Bronchial epithelial cell (primary cell): ENCODE measurements at regions not wholly inside any gene's neighbourhood (a gene's known extent, or its start where the extent isn't known, plus 50 kb on each side); places are given as distances from the start of the nearest gene placed in this dataset.

Experiments used
- DNase-seq: peaks from one replicate; pipeline ENCODE4 v3.0.0-alpha.2; 2010; ENCODE audit warnings: low read depth
- FAIRE-seq: peaks from 2 replicates; lab custom pipeline; 2011; peaks lifted over from hg19 to GRCh38; lab: Jason Lieb, UNC
- H3K27me3 ChIP-seq: 2 replicates; pipeline ENCODE4 v1.5.1; 2011; ENCODE audit warnings: low read length; ENCODE audit not compliant: control insufficient read depth, insufficient read depth
- H3K36me3 ChIP-seq: 2 replicates; pipeline ENCODE4 v1.5.1; 2011; ENCODE audit warnings: low read length; ENCODE audit not compliant: control insufficient read depth, insufficient read depth
- H3K4me3 ChIP-seq: 2 replicates; pipeline ENCODE4 v1.5.1; 2011; ENCODE audit warnings: mild to moderate bottlenecking, low read depth, low read length, control low read depth
- TF ChIP-seq, protein P1 (sequence below): IDR thresholded peaks from 2 replicates; pipeline ENCODE4 v1.5.1; 2011; ENCODE audit warnings: mild to moderate bottlenecking, moderate library complexity, low read length, control low read depth, inconsistent platforms; ENCODE audit not compliant: insufficient read depth, severe bottlenecking

DNA sequence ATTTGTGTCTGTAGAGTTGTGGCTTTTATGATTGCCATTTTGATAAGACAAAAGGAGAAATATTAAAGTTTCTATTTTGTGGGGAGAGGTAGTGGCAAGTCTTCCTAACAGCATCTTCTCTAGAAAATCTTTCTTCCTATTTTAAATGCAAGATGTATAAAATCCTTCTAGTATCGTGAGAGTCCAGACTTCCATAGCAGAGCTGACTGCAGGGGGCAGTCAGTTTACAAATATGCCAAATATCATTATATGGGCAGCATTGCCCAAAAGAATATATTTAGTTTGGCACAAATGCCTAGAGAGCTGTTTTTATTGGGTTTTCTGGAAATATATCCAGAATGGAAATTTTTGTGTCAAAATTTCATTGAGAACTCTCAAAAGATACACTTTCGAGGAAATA is 82.1 kb upstream of the ALDH1A1 start:
- FAIRE-seq (no peak), DNase-seq (no peak)
- TF ChIP-seq, protein P1, sequence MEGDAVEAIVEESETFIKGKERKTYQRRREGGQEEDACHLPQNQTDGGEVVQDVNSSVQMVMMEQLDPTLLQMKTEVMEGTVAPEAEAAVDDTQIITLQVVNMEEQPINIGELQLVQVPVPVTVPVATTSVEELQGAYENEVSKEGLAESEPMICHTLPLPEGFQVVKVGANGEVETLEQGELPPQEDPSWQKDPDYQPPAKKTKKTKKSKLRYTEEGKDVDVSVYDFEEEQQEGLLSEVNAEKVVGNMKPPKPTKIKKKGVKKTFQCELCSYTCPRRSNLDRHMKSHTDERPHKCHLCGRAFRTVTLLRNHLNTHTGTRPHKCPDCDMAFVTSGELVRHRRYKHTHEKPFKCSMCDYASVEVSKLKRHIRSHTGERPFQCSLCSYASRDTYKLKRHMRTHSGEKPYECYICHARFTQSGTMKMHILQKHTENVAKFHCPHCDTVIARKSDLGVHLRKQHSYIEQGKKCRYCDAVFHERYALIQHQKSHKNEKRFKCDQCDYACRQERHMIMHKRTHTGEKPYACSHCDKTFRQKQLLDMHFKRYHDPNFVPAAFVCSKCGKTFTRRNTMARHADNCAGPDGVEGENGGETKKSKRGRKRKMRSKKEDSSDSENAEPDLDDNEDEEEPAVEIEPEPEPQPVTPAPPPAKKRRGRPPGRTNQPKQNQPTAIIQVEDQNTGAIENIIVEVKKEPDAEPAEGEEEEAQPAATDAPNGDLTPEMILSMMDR = no peak

DNA sequence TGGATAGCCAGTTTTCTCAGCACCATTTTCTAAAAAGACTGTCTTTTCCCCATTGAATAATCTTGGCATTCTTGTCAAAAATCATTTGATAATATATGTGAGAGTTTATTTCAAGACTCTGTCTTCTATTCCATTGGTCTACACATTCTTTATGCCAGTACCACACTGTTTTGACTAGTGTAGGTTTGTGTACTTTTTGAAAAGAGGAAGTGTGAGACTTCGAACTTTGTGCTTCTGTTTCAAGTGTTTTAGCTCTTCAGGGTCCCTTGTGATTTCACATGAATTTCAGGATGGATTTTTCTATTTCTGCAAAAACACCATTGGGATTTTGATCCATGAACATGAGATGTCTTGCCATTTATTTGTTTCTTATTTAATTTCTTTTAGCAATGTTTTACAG is 78.5 kb upstream of the ALDH1A1 start:
- Histone ChIP-seq H3K4me3 (no peak overlapping the region), H3K36me3 (no peaks in the 10 kb centered on the region), H3K27me3 (no peaks in the 10 kb centered on the region)
- no peak for DNase-seq
- TF ChIP-seq, protein P1 = no peak
- no peak for FAIRE-seq

More for the DNA sequence above, 82.1 kb upstream of the ALDH1A1 start:
- no peak overlapping the region for H3K4me3 ChIP-seq
- no peaks in the 10 kb centered on the region for H3K36me3 ChIP-seq
- H3K27me3 ChIP-seq = no peaks in the 10 kb centered on the region

DNA sequence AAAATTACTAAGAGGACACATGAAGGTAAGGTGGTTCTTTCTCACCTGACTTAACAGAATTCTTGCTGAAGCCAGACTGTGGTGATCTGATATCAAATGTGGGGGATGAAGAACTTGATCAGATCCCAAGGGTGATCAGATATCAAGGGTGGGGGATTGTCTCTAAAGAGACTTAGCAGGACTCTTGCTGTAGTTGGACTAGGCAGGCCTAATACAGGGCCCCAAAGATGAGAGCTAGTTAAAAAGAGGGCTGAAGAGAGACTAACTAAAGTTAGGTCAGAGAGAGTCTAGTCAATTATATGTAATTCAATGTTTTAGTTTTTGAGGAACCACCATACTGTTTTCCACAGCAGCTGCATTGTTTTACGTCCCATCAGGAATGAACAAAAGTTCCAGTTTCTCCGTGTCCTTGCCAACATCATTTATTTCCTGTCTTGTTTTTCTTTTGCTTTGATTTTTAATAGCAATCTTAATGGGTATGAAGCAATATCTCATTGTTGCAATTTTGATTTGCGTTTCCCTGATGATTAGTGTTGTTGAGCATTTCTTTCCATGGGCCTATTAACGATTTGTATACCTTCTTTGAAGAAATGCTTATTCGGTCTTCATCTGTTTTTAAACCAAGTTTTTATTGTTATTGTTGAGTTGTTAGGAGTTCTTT is 77.6 kb upstream of the ALDH1A1 start:
- TF ChIP-seq, protein P1 = no peak
- H3K36me3 ChIP-seq = no peaks in the 10 kb centered on the region
- DNase-seq (no peak), FAIRE-seq (no peak)
- H3K27me3 ChIP-seq = no peaks in the 10 kb centered on the region
- no peak overlapping the region for H3K4me3 ChIP-seq

DNA sequence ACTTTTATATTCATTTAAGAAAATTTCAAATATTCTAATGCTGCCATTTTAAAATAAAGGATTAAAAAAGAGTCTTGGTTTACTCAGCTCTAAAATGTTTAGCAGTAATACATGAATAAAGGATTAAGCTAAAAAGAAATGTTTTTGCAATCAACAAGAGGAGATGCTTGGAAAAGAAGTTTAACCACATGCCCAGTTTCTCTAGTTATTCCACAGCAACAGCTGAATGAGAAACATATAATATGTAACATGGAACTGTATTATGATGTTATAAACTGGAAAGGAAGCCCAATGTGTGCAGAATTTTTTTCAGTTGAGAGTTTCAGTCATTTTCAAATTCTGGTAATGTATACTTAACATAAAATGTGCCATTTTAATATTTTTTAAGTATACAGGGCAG is 76.5 kb upstream of the ALDH1A1 start:
- no peak for FAIRE-seq
- no peaks in the 10 kb centered on the region for H3K27me3 ChIP-seq

DNA sequence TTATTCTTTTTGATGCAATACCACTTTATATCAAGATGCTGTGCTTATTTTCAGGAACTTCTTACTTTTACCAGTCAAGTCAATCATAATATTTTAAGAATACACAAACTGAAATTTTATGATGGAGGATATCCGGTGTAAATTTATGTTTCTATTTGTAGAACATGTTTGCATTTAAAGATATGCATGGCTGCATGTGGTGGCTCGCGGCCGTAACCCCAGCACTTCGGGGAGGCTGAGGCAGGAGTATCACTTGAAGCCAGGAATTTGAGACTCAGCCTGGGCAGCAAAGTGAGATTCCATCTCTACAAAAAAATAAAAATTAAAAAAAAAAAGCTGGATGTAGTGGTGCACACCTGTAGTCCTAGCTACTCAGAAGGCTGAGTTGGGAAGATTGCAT is 73.5 kb upstream of the ALDH1A1 start:
- H3K36me3 ChIP-seq = no peaks in the 10 kb centered on the region
- FAIRE-seq (no peak), DNase-seq (no peak)
- no peaks in the 10 kb centered on the region for H3K27me3 ChIP-seq
- no peak overlapping the region for H3K4me3 ChIP-seq
- TF ChIP-seq, protein P1 = no peak

More for the DNA sequence above, 76.5 kb upstream of the ALDH1A1 start:
- Histone ChIP-seq H3K36me3 (no peaks in the 10 kb centered on the region), H3K4me3 (no peak overlapping the region)
- no peak for DNase-seq
- TF ChIP-seq, protein P1 = no peak

DNA sequence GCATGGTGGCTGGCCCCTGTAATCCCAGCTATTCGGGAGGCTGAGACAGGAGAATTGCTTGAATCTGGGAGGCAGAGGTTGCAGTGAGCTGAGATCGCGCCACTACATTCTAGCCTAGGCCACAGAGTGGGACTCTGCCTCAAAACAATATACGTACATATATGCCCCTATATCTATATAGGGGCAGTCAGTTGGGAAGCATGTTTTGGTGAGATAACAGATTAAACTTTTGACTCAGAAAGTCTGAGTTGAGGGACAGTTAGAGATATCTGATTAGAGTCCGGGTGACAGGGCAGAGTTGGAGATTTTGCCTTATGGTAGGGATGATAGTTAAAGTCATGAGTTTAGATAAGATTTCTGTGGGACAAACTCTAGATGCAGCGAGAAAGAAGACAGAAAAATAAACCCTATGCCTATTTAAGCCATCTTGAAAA is 71.8 kb upstream of the ALDH1A1 start:
- H3K36me3 ChIP-seq = no peaks in the 10 kb centered on the region
- no peaks in the 10 kb centered on the region for H3K27me3 ChIP-seq
- TF ChIP-seq, protein P1 = no peak
- DNase-seq (no peak), FAIRE-seq (no peak)
- H3K4me3 ChIP-seq = no peak overlapping the region
